Trophoblast cell (in vitro differentiated cells and primary cell): ENCODE measurements at regions not wholly inside any gene's neighbourhood (a gene's known extent, or its start where the extent isn't known, plus 50 kb on each side); places are given as distances from the start of the nearest gene placed in this dataset.

ENCODE experiments used
- DNase-seq, 2 donors: peaks; one replicate each; pipeline ENCODE4 v3.0.0-alpha.2; 2016
- H2AFZ ChIP-seq: 2 replicates; pipeline ENCODE4 v1.6.1; 2013; ENCODE audit warnings: low read length, moderate library complexity, mild to moderate bottlenecking; ENCODE audit not compliant: insufficient read depth, poor library complexity
- H2AK5ac ChIP-seq: 2 replicates; pipeline ENCODE4 v1.6.1; 2013; ENCODE audit warnings: mild to moderate bottlenecking, low read length
- H2BK120ac ChIP-seq: 2 replicates; pipeline ENCODE4 v1.6.1; 2013; ENCODE audit warnings: low read length, mild to moderate bottlenecking, moderate library complexity; ENCODE audit not compliant: insufficient read depth, poor library complexity
- H2BK12ac ChIP-seq: 2 replicates; pipeline ENCODE4 v1.6.1; 2013; ENCODE audit warnings: mild to moderate bottlenecking, low read length, moderate library complexity
- H2BK5ac ChIP-seq: 2 replicates; pipeline ENCODE4 v1.6.1; 2013; ENCODE audit warnings: low read length, low read depth, moderate library complexity, mild to moderate bottlenecking; ENCODE audit not compliant: poor library complexity
- H3K14ac ChIP-seq: 2 replicates; pipeline ENCODE4 v1.6.1; 2013; ENCODE audit warnings: mild to moderate bottlenecking, low read length
- H3K18ac ChIP-seq: 2 replicates; pipeline ENCODE4 v1.6.1; 2013; ENCODE audit warnings: mild to moderate bottlenecking, low read length
- H3K23ac ChIP-seq: 2 replicates; pipeline ENCODE4 v1.6.1; 2013; ENCODE audit warnings: low read length
- H3K27ac ChIP-seq: 2 replicates; pipeline ENCODE4 v1.5.1; 2013; ENCODE audit warnings: low read depth, mild to moderate bottlenecking, inconsistent platforms, low read length, moderate library complexity
- H3K27me3 ChIP-seq: 2 replicates; pipeline ENCODE4 v1.6.1; 2013; ENCODE audit warnings: inconsistent platforms, mild to moderate bottlenecking, low read length, moderate library complexity; ENCODE audit not compliant: insufficient read depth
- H3K36me3 ChIP-seq, 2 experiments: 1 replicate in 1 of 2; 2 replicates in 1 of 2; pipeline ENCODE4 v1.6.1; 2013; ENCODE audit warnings: low read length in 2 of 2, mild to moderate bottlenecking in 2 of 2, moderate library complexity in 1 of 2; ENCODE audit not compliant: insufficient read depth in 2 of 2, control insufficient read depth in 1 of 2
- H3K4ac ChIP-seq: 2 replicates; pipeline ENCODE4 v1.6.1; 2013; ENCODE audit warnings: low read depth, mild to moderate bottlenecking, low read length, moderate library complexity
- H3K4me1 ChIP-seq, 2 experiments: 1 replicate in 1 of 2; 2 replicates in 1 of 2; pipeline ENCODE4 v1.6.1; 2013; ENCODE audit warnings: low read length in 2 of 2, mild to moderate bottlenecking in 2 of 2, moderate library complexity in 1 of 2; ENCODE audit not compliant: insufficient read depth in 2 of 2, control insufficient read depth in 1 of 2
- H3K4me2 ChIP-seq: 2 replicates; pipeline ENCODE4 v1.6.1; 2013; ENCODE audit warnings: inconsistent platforms, mild to moderate bottlenecking, low read length, moderate library complexity
- H3K4me3 ChIP-seq: 2 replicates; pipeline ENCODE4 v1.5.1; 2013; ENCODE audit warnings: mild to moderate bottlenecking, low read depth, low read length, inconsistent platforms
- H3K79me1 ChIP-seq: one replicate; pipeline ENCODE4 v1.6.1; 2013; ENCODE audit warnings: low read length
- H3K79me2 ChIP-seq: 2 replicates; pipeline ENCODE4 v1.6.1; 2013; ENCODE audit warnings: low read length, mild to moderate bottlenecking; ENCODE audit not compliant: control insufficient read depth, insufficient read depth, poor library complexity
- H3K9ac ChIP-seq: 2 replicates; pipeline ENCODE4 v1.6.1; 2013; ENCODE audit warnings: mild to moderate bottlenecking, low read length
- H3K9me3 ChIP-seq: 2 replicates; pipeline ENCODE4 v1.6.1; 2013; ENCODE audit warnings: low read depth, mild to moderate bottlenecking, control low read depth, inconsistent platforms, low read length; ENCODE audit not compliant: insufficient read depth
- H4K12ac ChIP-seq: 2 replicates; pipeline ENCODE4 v1.6.1; 2013; ENCODE audit warnings: low read depth, mild to moderate bottlenecking, low read length, moderate library complexity
- H4K8ac ChIP-seq: 2 replicates; pipeline ENCODE4 v1.6.1; 2013; ENCODE audit warnings: low read depth, mild to moderate bottlenecking, low read length, moderate library complexity
- H4K91ac ChIP-seq: one replicate; pipeline ENCODE4 v1.6.1; 2013; ENCODE audit warnings: low read depth, mild to moderate bottlenecking, low read length, moderate library complexity
- WGBS: extraction: QIAGEN DNeasy Blood & Tissue Kit; methylation state at CpG from one replicate; pipeline ENCODE4 v1.1.7; 2013; ENCODE audit warnings: missing lambda C conversion rate; ENCODE audit not compliant: insufficient read length, insufficient coverage; ENCODE audit errors: extremely low coverage; 5-methylcytosine and 5-hydroxymethylcytosine counted together

GRCh38 chr5:60517094-60517694, 182.8 kb downstream of the DEPDC1B start:
- Histone ChIP-seq H3K4me3 (no peak overlapping the region), H2AK5ac (no peak overlapping the region), H3K23ac (no peak overlapping the region), H3K36me3 (no peaks in the 10 kb centered on the region), H2BK12ac (no peak overlapping the region), H3K27ac (no peak overlapping the region), H2BK120ac (no peak overlapping the region), H3K79me1 (peaks cover under 1% of the 10 kb centered on the region), H4K12ac (no peak overlapping the region), H4K91ac (no peak overlapping the region), H3K14ac (no peak overlapping the region), H3K4me2 (no peak overlapping the region), H2AFZ (no peak overlapping the region), H3K9me3 (peaks cover 9% of the 10 kb centered on the region), H3K4ac (no peak overlapping the region), H3K9ac (no peak overlapping the region), H3K79me2 (no peaks in the 10 kb centered on the region), H3K4me1 (no peaks in the 10 kb centered on the region), H3K27me3 (no peaks in the 10 kb centered on the region), H4K8ac (no peak overlapping the region), H2BK5ac (no peak overlapping the region), H3K18ac (no peak overlapping the region)
- no peak for DNase-seq
- WGBS = no CpG with 5 or more reads among the region's 8 CpGs

- Histone ChIP-seq H4K8ac (no peak overlapping the region), H3K36me3 (no peaks in the 10 kb centered on the region), H2AFZ (no peak overlapping the region), H3K23ac (no peak overlapping the region), H2BK120ac (no peak overlapping the region), H3K27me3 (no peaks in the 10 kb centered on the region), H3K4me3 (no peak overlapping the region), H4K91ac (no peak overlapping the region), H3K79me1 (no peaks in the 10 kb centered on the region), H3K79me2 (no peaks in the 10 kb centered on the region), H3K14ac (no peak overlapping the region), H3K4me1 (no peaks in the 10 kb centered on the region), H3K9ac (no peak overlapping the region), H3K4ac (no peak overlapping the region), H2BK12ac (no peak overlapping the region), H3K9me3 (peaks cover 9% of the 10 kb centered on the region), H3K27ac (no peak overlapping the region), H2BK5ac (no peak overlapping the region), H3K18ac (no peak overlapping the region), H4K12ac (no peak overlapping the region), H2AK5ac (no peak overlapping the region), H3K4me2 (no peak overlapping the region)
- no peak for DNase-seq
- no CpG with 5 or more reads among the region's 2 CpGs for WGBS
These were observed 183.3 kb downstream of the DEPDC1B start for GRCh38 chr5:60516688-60517087.

- Histone ChIP-seq H3K79me2 (no peaks in the 10 kb centered on the region), H2AK5ac (no peak overlapping the region), H4K91ac (no peak overlapping the region), H2BK12ac (no peak overlapping the region), H3K27me3 (no peaks in the 10 kb centered on the region), H3K27ac (no peak overlapping the region), H2AFZ (no peak overlapping the region), H4K8ac (no peak overlapping the region), H2BK120ac (no peak overlapping the region), H3K23ac (no peak overlapping the region), H3K14ac (no peak overlapping the region), H3K9me3 (peaks cover 9% of the 10 kb centered on the region), H2BK5ac (no peak overlapping the region), H3K4me1 (no peaks in the 10 kb centered on the region), H3K18ac (no peak overlapping the region), H3K4me3 (no peak overlapping the region), H3K9ac (no peak overlapping the region), H4K12ac (no peak overlapping the region), H3K36me3 (no peaks in the 10 kb centered on the region), H3K4ac (no peak overlapping the region), H3K79me1 (no peaks in the 10 kb centered on the region), H3K4me2 (no peak overlapping the region)
- DNase-seq = no peak
- no CpG with 5 or more reads among the region's 1 CpG for WGBS
These were observed 185.8 kb downstream of the DEPDC1B start for GRCh38 chr5:60514152-60514551.

GRCh38 chr5:60512117-60512516, 187.8 kb downstream of the DEPDC1B start:
- Histone ChIP-seq H2BK120ac (no peak overlapping the region), H2BK5ac (no peak overlapping the region), H4K8ac (no peak overlapping the region), H4K91ac (no peak overlapping the region), H3K27me3 (no peaks in the 10 kb centered on the region), H2AFZ (no peak overlapping the region), H3K79me2 (no peaks in the 10 kb centered on the region), H3K4me3 (no peak overlapping the region), H3K18ac (no peak overlapping the region), H4K12ac (no peak overlapping the region), H3K9me3 (peaks cover 2% of the 10 kb centered on the region), H3K36me3 (no peaks in the 10 kb centered on the region), H3K4me2 (no peak overlapping the region), H3K79me1 (no peaks in the 10 kb centered on the region), H3K23ac (no peak overlapping the region), H3K9ac (no peak overlapping the region), H2AK5ac (no peak overlapping the region), H3K14ac (no peak overlapping the region), H3K4me1 (no peaks in the 10 kb centered on the region), H3K27ac (no peak overlapping the region), H3K4ac (no peak overlapping the region), H2BK12ac (no peak overlapping the region)
- no peak for DNase-seq
